Fibroblast of lung (primary cell): ENCODE measurements at regions not wholly inside any gene's neighbourhood (a gene's known extent, or its start where the extent isn't known, plus 50 kb on each side); places are given as distances from the start of the nearest gene placed in this dataset.

Experiments
- DNase-seq, 2 donors: peaks; one replicate each; pipeline versions ENCODE4 v3.0.0 to v3.0.0-alpha.2; 2010; ENCODE audit warnings: low read depth in 2 of 2
- H2AFZ ChIP-seq: 2 replicates; pipeline ENCODE4 v1.5.1; 2012; ENCODE audit warnings: low read length, control low read depth, inconsistent platforms
- H3K27ac ChIP-seq: 2 replicates; pipeline ENCODE4 v1.5.1; 2011; ENCODE audit warnings: low read length, control low read depth; ENCODE audit not compliant: insufficient read depth
- H3K27me3 ChIP-seq: 2 replicates; pipeline ENCODE4 v1.5.1; 2011; ENCODE audit warnings: mild to moderate bottlenecking, low read length; ENCODE audit not compliant: control insufficient read depth, insufficient read depth
- H3K36me3 ChIP-seq: 2 replicates; pipeline ENCODE4 v1.5.1; 2011; ENCODE audit warnings: low read length; ENCODE audit not compliant: control insufficient read depth, insufficient read depth
- H3K4me1 ChIP-seq: 2 replicates; pipeline ENCODE4 v1.5.1; 2011; ENCODE audit warnings: low read length; ENCODE audit not compliant: control insufficient read depth, insufficient read depth; ENCODE audit errors: extremely low read depth
- H3K4me2 ChIP-seq: 2 replicates; pipeline ENCODE4 v1.5.1; 2011; ENCODE audit warnings: low read length, control low read depth; ENCODE audit not compliant: insufficient read depth; ENCODE audit errors: extremely low read depth
- H3K4me3 ChIP-seq, 4 experiments: fragments of 200-600 bp in 1 of 4; sonication (generic) in 1 of 4; replicated peaks in 1 of 4; 2 replicates each; pipeline ENCODE4 v1.5.1; 2011 to 2016; ENCODE audit warnings: low read length in 4 of 4, low read depth in 3 of 4, mild to moderate bottlenecking in 3 of 4, control low read depth in 2 of 4, inconsistent platforms in 1 of 4, mixed read lengths in 1 of 4; ENCODE audit not compliant: insufficient read depth in 1 of 4; ENCODE audit errors: control extremely low read depth in 1 of 4
- H3K79me2 ChIP-seq: 2 replicates; pipeline ENCODE4 v1.5.1; 2012; ENCODE audit warnings: mild to moderate bottlenecking, low read length, inconsistent platforms; ENCODE audit not compliant: control insufficient read depth, insufficient read depth
- H3K9ac ChIP-seq: 2 replicates; pipeline ENCODE4 v1.5.1; 2011; ENCODE audit warnings: mild to moderate bottlenecking, low read length, control low read depth; ENCODE audit not compliant: insufficient read depth
- H3K9me3 ChIP-seq: 2 replicates; pipeline ENCODE4 v1.5.1; 2012; ENCODE audit warnings: low read depth, low read length; ENCODE audit not compliant: control insufficient read depth, insufficient read depth
- H4K20me1 ChIP-seq: 2 replicates; pipeline ENCODE4 v1.5.1; 2011; ENCODE audit warnings: low read length; ENCODE audit not compliant: control insufficient read depth, insufficient read depth; ENCODE audit errors: extremely low read depth
- CTCF ChIP-seq, 2 donors: IDR thresholded peaks in 1 of 2; conservative IDR thresholded peaks in 1 of 2; 1 replicate in 1 of 2; 2 replicates in 1 of 2; pipeline ENCODE4 v1.5.1; 2011 to 2012; ENCODE audit warnings: low read length in 2 of 2, control low read depth in 1 of 2, inconsistent platforms in 1 of 2, low read depth in 1 of 2, mild to moderate bottlenecking in 1 of 2
- EZH2 ChIP-seq: IDR thresholded peaks from 2 replicates; pipeline ENCODE4 v1.5.1; 2012; ENCODE audit warnings: low read length, control low read depth, mild to moderate bottlenecking; ENCODE audit errors: missing control alignments

GRCh38 chr15:88391700-88392099 is 75.5 kb downstream of the MRPL46 start:
- Histone ChIP-seq H3K27ac (no peak overlapping the region), H3K9ac (no peak overlapping the region), H3K79me2 (no peaks in the 10 kb centered on the region), H2AFZ (no peak overlapping the region), H3K9me3 (no peaks in the 10 kb centered on the region), H4K20me1 (no peaks in the 10 kb centered on the region), H3K36me3 (no peaks in the 10 kb centered on the region), H3K4me1 (no peaks in the 10 kb centered on the region), H3K4me3 (no peak overlapping the region), H3K27me3 (no peaks in the 10 kb centered on the region), H3K4me2 (no peak overlapping the region)
- TF ChIP-seq EZH2 (no peak), CTCF (conservative IDR thresholded peaks at IDR 0.05 in 1 of 2, IDR thresholded peaks at IDR 0.05 in 1 of 2; ENCODE audit: low read depth in 1 of 2, low read length in 2 of 2) (no peak)
- no peak for DNase-seq

GRCh38 chr15:88391006-88391405 is 76.2 kb downstream of the MRPL46 start:
- Histone ChIP-seq H3K9ac (no peak overlapping the region), H3K4me1 (no peaks in the 10 kb centered on the region), H3K27me3 (no peaks in the 10 kb centered on the region), H3K27ac (no peak overlapping the region), H4K20me1 (no peaks in the 10 kb centered on the region), H2AFZ (no peak overlapping the region), H3K79me2 (no peaks in the 10 kb centered on the region), H3K36me3 (no peaks in the 10 kb centered on the region), H3K4me3 (no peak overlapping the region), H3K4me2 (no peak overlapping the region), H3K9me3 (no peaks in the 10 kb centered on the region)
- no peak for TF ChIP-seq CTCF (conservative IDR thresholded peaks at IDR 0.05 in 1 of 2, IDR thresholded peaks at IDR 0.05 in 1 of 2; ENCODE audit: low read depth in 1 of 2, low read length in 2 of 2)
- no peak for TF ChIP-seq EZH2
- DNase-seq: no peak

GRCh38 chr15:88390164-88390901 is 76.9 kb downstream of the MRPL46 start:
- Histone ChIP-seq H3K9me3 (no peaks in the 10 kb centered on the region), H3K9ac (no peak overlapping the region), H3K4me2 (no peak overlapping the region), H4K20me1 (no peaks in the 10 kb centered on the region), H3K4me1 (no peaks in the 10 kb centered on the region), H3K27ac (no peak overlapping the region), H3K79me2 (no peaks in the 10 kb centered on the region), H3K4me3 (no peak overlapping the region), H3K27me3 (no peaks in the 10 kb centered on the region), H2AFZ (no peak overlapping the region), H3K36me3 (no peaks in the 10 kb centered on the region)
- no peak for DNase-seq
- TF ChIP-seq EZH2 (no peak), CTCF (conservative IDR thresholded peaks at IDR 0.05 in 1 of 2, IDR thresholded peaks at IDR 0.05 in 1 of 2; ENCODE audit: low read depth in 1 of 2, low read length in 2 of 2) (no peak)
